ENCODE measurements at regions not wholly inside any gene's neighbourhood (a gene's known extent, or its start where the extent isn't known, plus 50 kb on each side); places are given as distances from the start of the nearest gene placed in this dataset.

DNA sequence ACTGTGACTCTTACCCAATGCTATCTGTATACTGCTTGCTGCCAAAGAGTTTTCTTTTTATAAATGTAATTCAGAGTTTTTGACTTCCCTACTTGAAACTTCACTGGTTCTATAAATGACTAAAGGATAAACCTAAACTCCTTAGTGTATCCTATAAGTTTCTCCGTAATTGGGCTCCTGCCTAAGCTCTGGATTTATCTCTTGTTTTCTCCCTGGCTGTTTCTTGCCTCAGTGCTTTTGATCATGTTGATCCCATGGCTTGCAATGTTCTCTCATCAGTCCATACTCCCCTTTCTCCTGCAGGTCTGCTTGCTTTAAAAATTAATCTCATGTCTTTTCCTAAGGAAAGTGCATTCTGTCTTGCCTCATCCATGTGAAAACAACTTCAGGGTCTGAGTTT, 1543.1 kb upstream of the IGFBP7 start:
- H3K4me3 ChIP-seq (ENCODE audit: low read depth, low read length): no peak overlapping the region
- H3K27ac ChIP-seq: no peak overlapping the region
- in situ Hi-C loops (cut with HindIII; ENCODE audit: low pct_ligation_motif_present, low sequenced_read_pairs): no loop called here
- no peaks in the 10 kb centered on the region for H3K36me3 ChIP-seq (replicated peaks)
- DNase-seq: no peak
- no peak for TF ChIP-seq CTCF (IDR thresholded peaks at IDR 0.05; ENCODE audit: low read depth, low read length, missing control alignments)
- H3K27me3 ChIP-seq (replicated peaks): no peaks in the 10 kb centered on the region

GRCh38 chr4:58649226-58649625, 1539.0 kb upstream of the IGFBP7 start:
- no peaks in the 10 kb centered on the region for H3K36me3 ChIP-seq (replicated peaks)
- no peaks in the 10 kb centered on the region for H3K27me3 ChIP-seq (replicated peaks)
- in situ Hi-C loops (cut with HindIII; ENCODE audit: low pct_ligation_motif_present, low sequenced_read_pairs): no loop called here
- no peak for TF ChIP-seq CTCF (IDR thresholded peaks at IDR 0.05; ENCODE audit: low read depth, low read length, missing control alignments)
- H3K4me3 ChIP-seq (ENCODE audit: low read depth, low read length): no peak overlapping the region
- DNase-seq: no peak
- H3K27ac ChIP-seq: no peak overlapping the region

DNA sequence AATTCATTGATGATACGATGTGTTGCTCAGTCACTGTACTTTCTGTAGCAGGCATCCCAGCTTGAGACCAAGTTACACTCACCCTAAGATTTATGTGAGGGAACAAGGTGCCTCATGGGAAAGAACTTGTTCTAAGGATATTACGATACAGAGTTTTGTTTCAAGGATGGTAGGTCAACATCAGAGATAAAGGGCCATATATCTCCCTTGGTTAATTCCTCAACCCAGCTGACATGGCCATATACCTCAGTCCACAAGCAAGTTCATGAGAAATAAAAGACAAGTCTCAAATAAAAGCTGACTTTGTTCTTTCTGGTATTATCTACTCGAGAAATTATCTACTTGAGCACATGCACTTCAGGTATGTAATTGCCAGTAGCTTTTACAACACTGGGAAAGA, 1535.9 kb upstream of the IGFBP7 start:
- in situ Hi-C loops (cut with HindIII; ENCODE audit: low pct_ligation_motif_present, low sequenced_read_pairs): no loop called here
- TF ChIP-seq CTCF (IDR thresholded peaks at IDR 0.05; ENCODE audit: low read depth, low read length, missing control alignments): no peak
- no peaks in the 10 kb centered on the region for H3K36me3 ChIP-seq (replicated peaks)
- H3K27ac ChIP-seq: no peak overlapping the region
- H3K4me3 ChIP-seq (ENCODE audit: low read depth, low read length): no peak overlapping the region
- DNase-seq: no peak
- H3K27me3 ChIP-seq (replicated peaks): no peaks in the 10 kb centered on the region

DNA sequence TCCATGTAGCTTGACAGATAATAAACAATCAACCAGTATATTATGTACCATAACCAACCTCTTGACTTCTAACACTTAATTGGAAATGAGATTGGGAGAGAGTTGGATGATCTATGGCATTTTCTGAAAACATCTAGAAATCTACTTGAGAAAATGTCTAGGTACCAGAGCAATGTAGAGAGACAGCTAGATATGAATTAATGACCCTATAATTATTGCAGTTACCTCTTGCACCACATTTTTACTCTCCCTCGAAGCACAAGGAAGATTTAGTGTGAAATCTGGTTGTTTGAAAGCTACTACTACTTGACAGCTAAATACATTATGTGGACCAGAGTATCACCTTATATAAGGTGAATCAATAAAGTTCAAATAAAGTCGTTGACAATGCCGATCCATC, 1534.4 kb upstream of the IGFBP7 start:
- H3K36me3 ChIP-seq (replicated peaks): no peaks in the 10 kb centered on the region
- in situ Hi-C loops (cut with HindIII; ENCODE audit: low pct_ligation_motif_present, low sequenced_read_pairs): no loop called here
- H3K4me3 ChIP-seq (ENCODE audit: low read depth, low read length): no peak overlapping the region
- DNase-seq: no peak
- no peaks in the 10 kb centered on the region for H3K27me3 ChIP-seq (replicated peaks)
- TF ChIP-seq CTCF (IDR thresholded peaks at IDR 0.05; ENCODE audit: low read depth, low read length, missing control alignments): no peak
- H3K27ac ChIP-seq: no peak overlapping the region

DNA sequence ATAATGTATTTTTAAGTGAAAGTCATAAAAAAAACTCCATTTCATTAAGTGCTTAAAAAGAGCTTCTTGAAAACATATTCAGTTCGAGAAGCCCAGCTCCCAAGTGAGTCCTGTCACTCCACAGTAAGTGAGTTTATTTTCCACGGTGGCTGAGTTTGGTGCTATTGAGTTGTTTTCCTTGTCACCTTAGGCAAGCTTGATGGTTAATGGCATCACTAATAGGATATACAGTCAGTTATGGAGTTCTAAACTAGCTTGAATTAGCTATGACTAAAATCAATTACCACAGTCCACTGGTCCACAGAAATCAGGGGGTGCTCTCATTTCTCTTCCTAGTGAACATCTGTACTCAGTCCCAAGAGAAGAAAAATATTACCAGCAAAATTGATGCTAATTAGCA, 1526.2 kb upstream of the IGFBP7 start:
- no peak for TF ChIP-seq CTCF (IDR thresholded peaks at IDR 0.05; ENCODE audit: low read depth, low read length, missing control alignments)

DNA sequence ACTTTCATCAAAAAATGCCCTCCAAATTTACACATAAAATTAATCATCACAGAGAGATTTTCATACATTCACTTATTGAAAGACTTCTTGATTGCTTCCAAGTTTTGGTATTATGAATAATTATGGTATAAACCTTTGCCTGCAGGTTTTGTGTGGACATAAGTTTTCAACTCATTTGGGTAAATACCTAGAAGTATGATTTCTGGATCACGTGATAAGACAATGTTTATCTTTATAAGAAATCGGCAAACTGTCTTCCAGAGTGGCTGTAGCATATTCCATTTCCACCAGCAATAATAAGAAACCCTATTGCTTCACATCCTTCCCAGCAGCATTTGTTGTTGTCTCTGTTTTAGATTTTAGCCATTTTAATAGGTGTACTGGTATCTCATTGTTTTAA, 1507.0 kb upstream of the IGFBP7 start:
- DNase-seq: no peak
- Histone ChIP-seq H3K36me3 (replicated peaks) (no peaks in the 10 kb centered on the region), H3K4me3 (ENCODE audit: low read depth, low read length) (no peak overlapping the region), H3K27me3 (replicated peaks) (no peaks in the 10 kb centered on the region), H3K27ac (no peak overlapping the region)
- in situ Hi-C loops (cut with HindIII; ENCODE audit: low pct_ligation_motif_present, low sequenced_read_pairs): no loop called here
- TF ChIP-seq CTCF (IDR thresholded peaks at IDR 0.05; ENCODE audit: low read depth, low read length, missing control alignments): no peak

More for the DNA sequence above, 1526.2 kb upstream of the IGFBP7 start:
- DNase-seq: no peak
- Histone ChIP-seq H3K27ac (no peak overlapping the region), H3K36me3 (replicated peaks) (no peaks in the 10 kb centered on the region), H3K4me3 (ENCODE audit: low read depth, low read length) (no peak overlapping the region), H3K27me3 (replicated peaks) (no peaks in the 10 kb centered on the region)
- in situ Hi-C loops (cut with HindIII; ENCODE audit: low pct_ligation_motif_present, low sequenced_read_pairs): no loop called here

All from brain microvascular endothelial cell (primary cell).